HG02884 (cell line): ENCODE measurements at regions not wholly inside any gene's neighbourhood (a gene's known extent, or its start where the extent isn't known, plus 50 kb on each side); places are given as distances from the start of the nearest gene placed in this dataset.

Experiments used
- ATAC-seq: cut with Tn5 transposase; IDR thresholded peaks from one replicate; pipeline ENCODE4 v1.9.1; 2021; ENCODE audit warnings: mild to moderate bottlenecking, moderate library complexity; ENCODE audit not compliant: unreplicated experiment

DNA sequence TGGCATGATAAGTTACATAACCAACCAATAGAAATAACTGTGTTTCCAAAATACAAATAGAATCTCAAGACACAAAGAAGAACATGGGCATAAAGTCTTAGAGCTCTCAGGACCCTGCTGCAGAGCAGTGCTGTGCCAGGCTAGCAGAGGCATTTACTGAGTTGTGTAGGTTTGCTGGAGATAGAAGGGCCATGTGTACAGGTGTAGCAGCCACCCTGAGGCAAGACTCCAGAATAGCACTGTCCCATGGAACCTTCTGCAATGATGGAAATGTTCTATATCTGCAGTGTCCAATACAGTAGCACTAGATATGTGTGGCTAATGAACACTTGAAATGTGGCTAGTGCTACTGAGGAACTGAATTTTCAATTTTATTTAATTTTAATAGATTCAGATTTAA lies 267.0 kb upstream of the UMPS start:
- ATAC-seq = no peak

DNA sequence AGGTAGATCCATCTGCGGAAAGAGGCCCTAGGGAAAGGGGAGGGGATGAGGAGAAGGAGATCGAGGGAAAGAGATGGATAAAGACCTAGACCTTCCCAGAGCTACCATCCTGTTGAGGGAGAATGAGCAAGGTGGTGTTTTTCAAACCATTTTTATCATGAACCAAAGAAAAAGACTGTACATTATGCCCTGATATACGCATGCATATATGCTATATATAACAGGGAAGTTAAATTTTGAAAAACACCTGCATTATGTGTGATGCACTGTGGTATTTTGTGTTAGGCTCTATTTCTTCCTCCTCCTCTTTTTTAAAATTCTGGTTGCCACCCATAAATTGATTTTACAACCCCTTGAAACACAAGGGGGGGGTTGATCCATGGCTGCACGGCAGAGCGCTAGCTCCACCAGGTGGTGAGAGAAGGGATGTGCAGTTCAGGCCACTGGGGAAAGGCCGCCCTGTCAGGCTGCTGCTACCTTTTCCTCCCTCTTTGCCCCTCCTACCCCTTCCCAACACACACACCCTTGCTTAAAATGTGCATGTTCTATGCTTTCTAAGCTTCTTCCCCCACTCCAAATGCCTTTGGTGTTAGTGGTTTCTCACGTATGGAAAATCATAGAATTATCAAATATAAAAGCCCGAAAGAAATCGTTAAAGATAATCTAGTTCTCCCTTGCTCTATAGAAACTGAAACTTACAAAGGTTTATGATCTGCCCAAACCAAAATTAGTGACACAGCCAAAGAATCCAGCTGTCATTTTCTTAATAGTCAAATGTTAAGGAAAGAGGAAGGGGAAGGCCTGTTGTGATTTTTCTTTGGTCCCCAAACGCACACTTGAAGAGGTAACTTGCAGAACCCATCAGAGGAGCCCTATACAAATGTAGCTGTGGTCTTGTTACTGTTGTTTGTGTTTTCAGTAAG lies 262.0 kb upstream of the UMPS start:
- no peak for ATAC-seq

DNA sequence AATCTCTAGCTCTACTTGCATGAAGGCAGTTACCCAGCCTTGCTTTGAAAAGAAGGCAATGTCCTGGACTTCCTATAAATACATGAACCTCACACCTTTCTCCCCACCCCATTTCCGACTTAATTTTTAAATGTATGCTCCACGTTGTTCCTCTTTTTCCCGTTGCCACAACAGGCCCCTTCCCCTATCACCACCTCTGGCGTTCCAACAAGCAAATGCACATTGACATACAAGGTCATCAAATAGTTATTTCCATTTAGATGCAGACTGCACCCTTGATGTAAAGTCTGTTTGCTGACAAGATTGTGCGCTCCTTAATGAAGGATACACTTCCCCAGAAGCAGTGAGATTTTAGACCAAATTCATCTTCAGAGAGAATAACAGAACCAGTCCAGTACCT lies 260.7 kb upstream of the UMPS start:
- ATAC-seq = no peak

DNA sequence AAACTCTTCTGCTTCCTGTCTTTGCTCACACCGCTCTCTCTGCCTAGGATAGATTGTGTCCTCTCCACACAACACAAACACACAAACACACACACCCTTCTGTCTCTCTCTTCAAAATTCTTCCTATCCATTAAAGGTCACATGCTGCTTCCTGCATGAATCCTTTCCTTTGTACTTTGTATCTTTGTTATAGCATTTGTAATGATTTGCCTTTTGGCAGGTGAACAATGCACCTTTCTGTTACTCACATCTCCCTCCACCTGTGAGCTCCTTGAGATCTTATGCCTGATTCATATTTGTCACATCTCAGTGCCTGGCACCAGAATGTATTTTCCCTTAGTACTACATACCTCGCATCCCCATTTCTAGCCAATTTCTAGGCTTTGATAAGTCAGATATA lies 251.4 kb upstream of the UMPS start:
- ATAC-seq = no peak

DNA sequence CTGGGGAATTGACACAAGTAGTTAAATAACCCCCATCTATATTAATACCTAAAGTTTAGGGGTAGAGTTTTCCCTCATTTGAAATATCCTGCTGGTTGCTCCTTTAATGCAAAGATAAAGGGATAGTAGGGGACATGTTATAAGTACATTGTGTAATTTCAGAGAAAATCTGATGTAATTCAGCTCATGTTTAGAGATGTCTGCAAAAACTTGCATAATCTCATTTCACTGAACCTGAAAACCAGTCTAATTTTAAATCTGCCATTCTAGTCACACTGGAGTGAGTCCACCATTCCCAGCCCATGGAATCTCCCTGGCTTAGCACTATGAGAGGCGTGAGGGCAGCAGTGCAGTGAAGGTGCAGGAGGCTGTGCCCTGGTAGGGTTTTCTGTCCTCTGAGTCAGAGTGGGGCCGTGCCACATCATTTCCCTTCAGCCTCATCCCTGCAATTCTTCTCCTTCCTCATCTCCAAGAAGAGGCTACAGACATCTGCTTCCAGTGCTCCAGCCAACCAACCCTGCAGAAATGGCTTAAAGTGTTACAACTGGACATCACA lies 246.3 kb upstream of the UMPS start:
- no peak for ATAC-seq

DNA sequence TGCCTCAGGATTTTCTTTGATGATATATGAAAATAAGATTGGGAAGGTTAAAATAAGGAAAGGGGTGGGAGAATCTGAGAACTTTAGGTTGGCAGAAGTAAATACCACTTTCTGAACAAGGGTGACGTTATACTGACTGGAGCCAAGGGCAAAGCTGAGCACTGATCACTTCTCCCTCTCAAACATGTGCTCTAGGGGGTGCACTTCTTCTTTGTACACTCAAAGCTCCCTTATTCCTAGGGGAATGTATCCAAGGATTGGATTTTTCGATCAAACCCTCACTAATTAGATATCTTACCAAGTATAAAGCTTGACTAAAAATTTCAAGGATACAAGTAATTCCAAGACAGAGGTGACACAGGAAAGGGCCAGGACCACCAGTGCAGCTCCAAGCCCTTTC lies 243.9 kb upstream of the UMPS start:
- ATAC-seq = no peak

DNA sequence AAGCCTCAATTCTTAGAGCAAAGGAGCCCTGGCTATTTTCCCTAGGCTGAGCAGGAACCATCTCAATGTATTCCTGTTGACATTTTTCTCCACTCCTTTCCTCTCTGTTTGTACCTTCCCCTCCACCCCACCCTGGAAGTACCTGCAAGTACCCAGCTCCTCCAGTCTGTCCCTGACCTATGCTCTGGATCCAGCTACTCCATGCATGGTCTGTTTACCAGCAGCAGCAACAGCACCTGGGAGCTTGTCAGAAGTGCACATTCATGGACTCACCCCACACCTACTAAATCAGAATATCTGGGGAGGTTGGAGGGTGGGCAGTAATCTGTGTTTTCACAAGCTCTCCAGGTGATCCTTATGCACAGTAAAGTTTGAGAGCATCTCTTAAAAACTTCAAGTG lies 240.7 kb upstream of the UMPS start:
- ATAC-seq = no peak

DNA sequence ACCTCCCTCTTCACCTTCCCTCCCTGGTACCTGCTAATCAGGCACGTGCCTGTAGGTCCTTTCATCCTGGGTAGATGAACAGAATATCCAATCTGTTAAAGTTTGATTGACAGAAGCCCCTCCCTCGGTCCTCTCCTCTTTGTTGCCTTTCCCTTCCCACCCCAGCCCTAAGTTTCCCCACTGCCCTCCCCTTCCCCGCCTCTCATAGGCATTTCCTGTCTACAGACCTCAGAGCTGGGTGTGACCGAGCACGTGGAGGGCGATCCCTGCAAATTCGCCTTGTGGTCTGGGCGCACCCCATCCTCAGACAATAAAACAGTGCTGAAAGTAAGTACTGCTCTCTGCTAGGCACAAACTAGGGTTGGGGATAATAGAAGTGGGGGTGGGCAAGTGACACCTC lies 239.2 kb upstream of the UMPS start:
- no peak for ATAC-seq

DNA sequence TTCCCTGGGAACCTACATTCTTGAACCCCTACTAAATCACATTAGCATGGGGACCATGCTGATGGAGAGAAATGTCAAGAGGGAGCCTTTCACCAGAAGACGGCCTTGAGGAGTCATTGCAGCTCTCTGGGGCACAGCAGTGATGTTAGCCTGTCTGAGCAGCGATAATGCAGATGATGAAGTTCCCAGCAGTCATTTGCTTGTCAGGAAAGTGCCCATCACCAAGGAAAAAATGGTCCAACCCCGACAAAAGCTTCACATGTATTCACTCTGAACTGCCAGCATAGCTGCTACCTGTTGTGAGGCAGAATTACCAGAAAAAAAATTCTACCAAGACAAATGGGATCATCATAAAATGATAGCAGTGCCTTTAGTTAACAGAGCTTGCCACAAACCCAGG lies 238.4 kb upstream of the UMPS start:
- no peak for ATAC-seq

DNA sequence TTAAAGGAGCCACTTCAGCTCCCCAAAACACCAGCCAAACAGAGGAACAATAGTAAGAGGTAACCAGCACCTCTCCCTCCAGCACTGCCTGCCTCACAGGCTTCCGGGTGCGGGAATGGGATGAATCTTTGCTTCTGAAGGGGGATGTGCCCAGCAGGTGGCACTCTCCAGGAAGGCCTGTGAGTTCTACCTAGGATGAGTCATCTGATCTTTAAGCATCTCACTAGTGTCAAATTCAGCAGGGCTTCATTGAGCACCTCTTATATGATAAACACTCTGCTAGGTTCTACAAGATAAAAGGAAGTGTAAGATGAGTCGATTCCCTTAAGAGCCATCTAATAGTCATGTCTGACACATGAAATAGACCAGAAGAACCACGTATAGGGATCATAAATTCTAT lies 237.4 kb upstream of the UMPS start:
- no peak for ATAC-seq

DNA sequence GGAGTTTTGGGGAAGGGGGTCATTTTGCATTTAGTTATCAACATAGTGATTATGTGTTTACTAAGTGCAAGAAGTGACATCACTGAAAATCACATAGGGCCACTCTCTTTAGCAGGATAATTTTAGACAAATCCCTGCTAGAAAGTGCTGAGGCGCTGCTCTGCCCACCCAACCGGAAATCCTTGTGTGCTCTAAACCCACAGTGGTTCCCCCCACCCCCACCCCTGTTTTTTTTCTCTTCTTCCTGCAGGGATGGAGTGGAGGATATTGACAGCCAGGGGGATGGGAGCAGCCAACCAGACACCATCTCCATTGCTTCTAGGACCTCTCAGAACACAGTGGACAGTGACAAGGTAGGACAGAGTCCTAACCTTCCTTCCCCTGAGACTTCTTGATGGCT lies 234.2 kb upstream of the UMPS start:
- ATAC-seq = no peak

DNA sequence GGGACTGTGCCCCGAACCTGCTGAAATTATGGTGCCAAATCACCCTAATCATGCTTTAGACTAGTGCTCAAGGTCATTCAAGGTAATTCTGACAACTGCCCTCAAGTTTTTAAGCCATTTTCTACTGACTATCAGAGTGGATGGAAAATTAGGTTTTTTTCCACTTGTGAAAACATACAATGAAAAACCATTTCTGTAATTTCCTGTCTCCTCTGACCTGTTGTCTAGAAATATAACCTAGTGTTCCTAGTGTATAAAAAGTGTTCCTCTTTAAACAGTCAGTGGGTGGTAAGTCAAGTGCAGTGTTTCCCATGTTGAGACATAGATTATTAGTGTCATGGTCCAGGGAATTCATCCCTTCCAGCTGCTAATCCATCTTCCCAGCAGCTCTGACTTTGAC lies 232.8 kb upstream of the UMPS start:
- ATAC-seq = no peak

DNA sequence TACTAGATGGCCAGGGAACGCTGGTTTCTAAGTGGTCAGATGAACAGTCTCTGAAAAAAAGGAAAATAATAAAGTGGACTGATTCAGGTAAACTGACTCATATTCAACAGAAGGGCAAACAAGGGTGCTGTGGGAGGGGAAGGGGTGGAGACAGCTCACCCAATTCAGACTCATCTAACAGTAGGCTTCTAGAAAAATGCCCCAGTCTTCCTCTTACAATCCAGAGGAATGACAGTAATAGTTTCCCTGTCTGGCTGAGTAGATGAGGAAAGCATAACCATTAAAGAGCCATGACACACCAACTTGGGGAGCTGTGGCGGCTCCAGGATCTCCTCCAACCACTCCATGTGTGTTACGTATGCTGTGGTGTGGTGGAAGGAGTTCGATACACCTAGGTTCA lies 231.4 kb upstream of the UMPS start:
- ATAC-seq = no peak

DNA sequence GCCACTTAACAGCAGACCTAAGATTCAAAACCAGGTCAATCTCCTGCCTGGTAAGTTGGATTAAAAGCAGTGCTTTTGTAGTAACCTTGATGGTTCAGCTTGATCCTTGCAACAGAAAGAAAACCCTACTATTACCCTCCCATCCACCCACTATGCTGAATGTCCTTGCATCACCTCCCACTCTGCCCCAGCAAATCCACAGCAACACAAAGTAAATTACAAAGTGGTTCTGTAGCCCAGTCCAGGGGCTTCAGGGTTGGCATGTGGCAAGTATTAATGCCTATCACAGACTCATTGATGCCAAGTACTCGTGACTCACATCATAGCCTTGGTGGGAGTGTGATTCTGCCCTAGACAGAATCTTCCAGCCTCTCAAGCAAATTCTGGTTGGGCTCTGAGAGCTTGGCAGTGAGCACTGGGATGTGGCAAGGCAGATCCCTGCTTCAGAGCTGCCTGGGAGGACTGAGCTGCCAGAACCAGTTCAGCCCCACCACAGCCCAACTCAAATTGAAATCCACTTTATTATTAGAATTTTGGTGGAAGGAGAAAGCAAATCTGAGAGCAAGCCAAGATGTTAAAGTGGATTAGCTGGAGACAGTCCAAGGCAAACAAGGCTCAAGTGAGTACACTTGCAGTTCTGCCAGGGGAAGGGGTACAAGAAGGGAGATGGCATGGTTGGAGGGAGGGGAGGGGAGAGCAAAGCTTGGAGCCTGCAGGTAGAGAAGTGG lies 225.8 kb upstream of the UMPS start:
- ATAC-seq = no peak

DNA sequence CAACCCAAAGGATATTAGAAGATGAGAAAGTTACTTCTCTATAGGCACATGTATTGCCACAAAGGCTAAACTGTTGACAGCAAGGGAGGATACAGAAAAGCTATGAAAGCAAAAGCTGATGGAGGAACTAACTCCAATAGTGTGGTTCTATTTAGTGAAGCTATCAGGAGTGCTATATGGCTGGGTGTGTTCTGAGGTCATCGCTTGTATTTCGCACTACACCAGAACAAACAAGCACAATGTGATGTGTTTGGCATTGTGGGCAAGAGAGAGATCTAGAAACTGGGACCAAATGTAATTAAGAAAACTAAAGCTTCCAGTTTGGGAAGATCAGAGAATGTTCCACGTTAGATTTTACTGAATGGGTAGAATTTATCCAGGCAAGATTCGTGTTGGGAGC lies 220.4 kb upstream of the UMPS start:
- ATAC-seq = no peak

DNA sequence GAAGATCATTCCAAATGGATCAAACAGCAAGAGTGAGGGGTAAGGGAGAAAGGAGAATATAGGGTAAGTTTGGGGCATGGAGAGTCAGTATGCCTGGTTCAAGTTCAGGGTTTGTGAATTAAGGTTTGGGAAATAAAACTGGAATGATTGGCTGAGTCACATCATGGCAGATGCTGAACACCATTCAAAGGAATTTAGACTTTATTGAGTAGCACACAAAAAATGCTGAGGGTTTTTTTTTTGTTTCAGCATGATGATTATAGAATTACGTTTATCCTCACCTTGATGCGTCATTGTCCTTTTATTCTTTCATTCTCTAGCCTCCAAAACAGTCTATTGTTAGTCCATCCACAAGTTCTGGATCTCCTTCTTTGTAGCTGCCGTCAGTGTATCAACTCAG lies 220.0 kb upstream of the UMPS start:
- ATAC-seq = no peak

DNA sequence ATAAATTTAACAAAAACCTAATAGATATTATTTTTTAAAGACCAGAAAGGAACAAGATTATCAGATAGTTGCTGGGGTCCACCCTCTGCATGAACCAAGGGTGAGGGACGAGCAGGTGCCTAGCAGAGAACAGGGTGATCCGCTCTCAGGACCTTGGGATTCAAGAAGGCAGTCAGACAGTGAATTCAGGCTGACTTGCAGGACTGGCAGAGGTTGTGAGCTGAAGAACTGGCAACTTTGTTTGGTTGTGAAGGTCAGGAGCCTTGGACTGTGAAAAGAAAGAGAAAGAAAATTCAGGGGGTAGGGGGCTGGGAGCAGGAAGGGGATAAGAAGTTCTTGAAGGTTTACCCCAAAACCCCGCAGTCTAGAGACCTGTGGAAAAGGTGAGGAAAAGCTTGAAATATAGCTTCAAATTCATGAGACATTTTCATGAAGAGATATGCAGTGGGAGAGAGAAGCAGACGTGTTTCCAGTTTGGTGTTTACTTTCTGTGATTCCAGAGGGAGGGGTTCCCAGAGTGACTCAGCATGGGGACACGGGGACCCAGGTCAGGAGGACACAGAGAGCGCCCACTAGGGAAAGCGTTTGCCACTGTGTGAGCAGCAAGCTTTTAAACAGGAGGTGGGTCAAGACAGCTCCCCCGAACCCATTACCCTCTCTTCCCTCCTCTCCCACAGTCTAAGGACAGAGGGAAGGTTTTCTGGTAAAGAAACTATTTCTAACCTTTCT lies 217.2 kb upstream of the UMPS start:
- no peak for ATAC-seq

DNA sequence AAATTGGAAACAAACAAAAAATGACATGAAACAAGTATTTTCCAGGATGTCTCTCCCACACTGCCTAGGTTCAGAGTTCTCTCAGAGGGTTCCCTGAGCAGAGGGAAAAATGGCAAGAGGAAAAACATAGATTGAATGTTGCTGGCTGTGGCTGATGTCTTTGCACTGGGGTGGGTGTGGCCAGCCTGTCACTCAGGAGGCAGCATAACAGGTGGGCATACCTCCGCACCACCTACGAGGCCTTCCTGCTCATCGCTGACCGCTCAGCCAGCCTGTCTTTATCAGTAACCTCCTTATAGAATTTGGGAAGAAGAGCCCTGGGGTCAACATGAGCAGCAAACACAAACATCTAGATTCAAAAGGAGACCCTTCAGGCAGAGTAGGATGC lies 216.6 kb upstream of the UMPS start:
- no peak for ATAC-seq

DNA sequence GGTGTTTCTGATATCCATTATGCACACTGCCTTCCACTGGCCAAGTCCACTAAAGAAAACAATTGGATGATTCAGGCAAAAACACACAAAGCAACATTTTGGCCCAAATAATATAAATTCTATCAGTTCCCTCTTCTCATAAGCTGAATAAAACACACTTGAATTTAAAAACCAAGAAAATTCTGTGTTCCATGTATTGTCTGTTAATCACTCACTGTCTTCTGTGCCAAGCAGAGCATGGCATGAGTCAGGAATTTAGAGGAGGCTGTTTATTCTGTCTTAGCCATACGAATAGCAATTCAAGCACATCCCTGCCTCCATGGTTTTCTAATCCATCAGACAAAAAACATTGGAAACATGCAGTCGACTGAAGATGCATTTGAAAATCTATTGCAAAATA lies 215.6 kb upstream of the UMPS start:
- no peak for ATAC-seq

DNA sequence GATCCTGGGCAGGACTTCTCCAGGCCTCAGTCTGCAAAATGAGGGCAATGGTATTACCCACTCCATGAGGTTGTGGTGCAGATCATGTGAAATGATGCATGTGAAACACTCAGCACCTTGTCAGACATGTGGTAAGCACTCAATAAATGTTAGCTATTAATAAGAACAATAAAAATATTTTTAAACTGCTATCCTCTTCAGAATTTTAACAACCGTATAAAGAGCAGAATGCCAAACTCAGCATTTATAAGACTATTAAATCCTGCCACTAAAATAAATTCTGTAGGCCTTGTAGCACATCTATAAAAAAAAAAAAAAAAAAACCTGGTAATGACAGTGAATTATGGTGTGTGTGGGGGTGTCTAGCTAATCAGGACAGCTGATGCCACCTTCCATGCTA lies 213.9 kb upstream of the UMPS start:
- ATAC-seq = no peak

DNA sequence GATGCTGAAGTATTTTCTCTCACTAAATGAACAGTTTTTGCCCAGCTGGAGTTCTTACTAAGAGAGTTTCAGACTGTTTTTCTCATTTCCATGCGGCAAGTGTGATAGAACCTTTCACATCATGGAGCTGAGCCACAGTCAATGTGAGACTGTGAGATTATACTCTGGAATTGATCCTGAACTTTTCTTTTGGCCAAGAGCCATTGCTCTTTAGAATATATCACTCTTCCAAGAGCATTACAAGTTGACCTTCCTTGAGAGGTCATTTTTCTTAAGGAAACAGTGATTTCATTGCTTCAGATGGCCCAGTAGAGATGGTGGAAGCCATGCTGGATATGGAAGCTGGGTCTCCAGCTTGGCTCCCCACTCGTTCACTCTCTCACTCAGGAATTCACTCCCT lies 212.9 kb upstream of the UMPS start:
- ATAC-seq = no peak

DNA sequence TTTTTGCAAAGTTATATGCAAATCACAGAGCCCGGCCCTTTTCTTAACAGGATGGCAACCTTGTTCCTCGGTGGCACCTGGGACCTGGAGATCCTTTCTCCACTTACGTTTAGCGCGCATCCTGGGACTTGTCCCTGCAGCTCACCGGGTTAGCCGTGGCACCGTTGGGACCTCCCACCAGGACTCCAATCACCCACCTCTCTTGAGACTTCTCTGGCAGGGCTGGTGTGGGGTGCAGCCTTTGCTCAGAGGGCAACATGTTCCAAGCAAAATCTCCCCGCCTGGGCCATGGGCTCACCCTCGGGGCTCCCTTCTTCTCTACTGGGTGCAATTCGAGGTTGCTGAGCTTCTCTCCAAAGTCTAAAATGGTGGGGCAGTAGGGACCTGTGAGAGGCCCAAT lies 211.9 kb upstream of the UMPS start:
- no peak for ATAC-seq
